GM12878 (cell line): ENCODE measurements at regions not wholly inside any gene's neighbourhood (a gene's known extent, or its start where the extent isn't known, plus 50 kb on each side); places are given as distances from the start of the nearest gene placed in this dataset.
A peak's percentile ranks its signal among the peaks of the same experiment; 100 is the strongest.

Source experiments
- ATAC-seq: fragments of 200-7000 bp; cut with Tn5 transposase; 3 replicates; pipeline ENCODE4 v1.9.1; 2020; ENCODE audit warnings: mild to moderate bottlenecking, moderate library complexity
- BruUV-seq: library from RNA; stranded (reverse); fragments of 400-500 nt; replicated peaks from 2 replicates; lab custom pipeline; 2021; lab: Mats Ljungman, UMichigan
- CTCF ChIA-PET: fragments of 300-600 bp; sonication (Branson Sonifier 250); formaldehyde crosslinking; extraction: SDS; loops from one replicate; lab custom pipeline; 2021; ENCODE audit warnings: inconsistent platforms; lab: Yijun Ruan, JAX
- POLR2A ChIA-PET: fragments of 350-600 bp; formaldehyde crosslinking; extraction: SDS; loops from one replicate; lab custom pipeline; 2021; ENCODE audit warnings: inconsistent platforms; lab: Charles Lee
- RAD21 ChIA-PET: fragments of 300-600 bp; sonication (Branson Sonifier 250); formaldehyde crosslinking; loops from one replicate; lab custom pipeline; 2023; ENCODE audit warnings: antibody characterized with exemption; ENCODE audit not compliant: unreplicated experiment; lab: Charles Lee
- SMC1A ChIA-PET: fragments of 300-600 bp; sonication (Branson Sonifier 250); formaldehyde crosslinking; loops from one replicate; lab custom pipeline; 2023; ENCODE audit not compliant: unreplicated experiment, uncharacterized antibody; lab: Charles Lee
- DNase-seq: peaks from one replicate; pipeline ENCODE4 v3.0.0-alpha.2; 2011; ENCODE audit warnings: low read depth, low spot score
- FAIRE-seq: peaks from 3 replicates; lab custom pipeline; 2011; peaks lifted over from hg19 to GRCh38; lab: Jason Lieb, UNC
- H2AFZ ChIP-seq: 2 replicates; pipeline ENCODE4 v1.6.0; 2011; ENCODE audit warnings: low read depth, low read length, control low read depth; ENCODE audit not compliant: control insufficient read depth
- H3K27ac ChIP-seq: 2 replicates; pipeline ENCODE4 v1.5.1; 2011; ENCODE audit warnings: control low read depth; ENCODE audit not compliant: control insufficient read depth, insufficient read depth
- H3K27me3 ChIP-seq, 2 experiments: replicated peaks in 1 of 2; 2 replicates each; pipeline versions ENCODE4 v1.6.0 to v1.6.1; 2011; ENCODE audit warnings: low read length in 1 of 2; ENCODE audit not compliant: control insufficient read depth in 2 of 2, insufficient read depth in 2 of 2
- H3K36me3 ChIP-seq, 2 experiments: 2 replicates each; pipeline ENCODE4 v1.5.1; 2011; ENCODE audit warnings: low read length in 1 of 2; ENCODE audit not compliant: control insufficient read depth in 2 of 2, insufficient read depth in 2 of 2
- H3K4me1 ChIP-seq: 2 replicates; pipeline ENCODE4 v1.6.1; 2011; ENCODE audit warnings: mild to moderate bottlenecking, low read length, moderate library complexity, mixed read lengths; ENCODE audit not compliant: control insufficient read depth, insufficient read depth
- H3K4me2 ChIP-seq: 2 replicates; pipeline ENCODE4 v1.6.0; 2011; ENCODE audit warnings: control low read depth; ENCODE audit not compliant: control insufficient read depth, insufficient read depth
- H3K4me3 ChIP-seq: fragments of 200-600 bp; sonication (generic); 2 replicates; pipeline ENCODE4 v1.5.1; 2016
- H3K79me2 ChIP-seq: 2 replicates; pipeline ENCODE4 v1.6.0; 2011; ENCODE audit warnings: low read length; ENCODE audit not compliant: control insufficient read depth, insufficient read depth
- H3K9ac ChIP-seq: 2 replicates; pipeline ENCODE4 v1.8.0; 2011; ENCODE audit warnings: low read length, control low read depth, mixed read lengths; ENCODE audit not compliant: control insufficient read depth, insufficient read depth
- H3K9me3 ChIP-seq: replicated peaks from 3 replicates; pipeline ENCODE4 v1.5.1; 2011; ENCODE audit warnings: mild to moderate bottlenecking, low read length; ENCODE audit not compliant: control insufficient read depth, insufficient read depth
- H4K20me1 ChIP-seq: 2 replicates; pipeline ENCODE4 v1.6.0; 2011; ENCODE audit not compliant: control insufficient read depth, insufficient read depth
- BMI1 ChIP-seq: fragments of 450-650 bp; IDR thresholded peaks from 2 replicates; pipeline ENCODE4 v1.6.1; 2016; ENCODE audit warnings: mild to moderate bottlenecking, moderate library complexity, borderline replicate concordance
- EGR1 ChIP-seq, 2 experiments: IDR thresholded peaks; 1 replicate in 1 of 2; 2 replicates in 1 of 2; pipeline ENCODE4 v1.6.1; 2011 to 2012; ENCODE audit warnings: low read depth in 2 of 2, low read length in 2 of 2, borderline replicate concordance in 1 of 2, mild to moderate bottlenecking in 1 of 2, moderate library complexity in 1 of 2
- POU2F2 ChIP-seq: IDR thresholded peaks from 3 replicates; pipeline ENCODE4 v1.6.1; 2011; ENCODE audit warnings: low read depth, mild to moderate bottlenecking, low read length, borderline replicate concordance
- SMC3 ChIP-seq: IDR thresholded peaks from 2 replicates; pipeline ENCODE4 v1.6.1; 2011; ENCODE audit warnings: low read length, improper control_type of control experiment, borderline replicate concordance
- SREBF1 ChIP-seq: IDR thresholded peaks from 2 replicates; pipeline ENCODE4 v1.6.1; 2012; ENCODE audit warnings: mild to moderate bottlenecking, low read length
- WGBS: methylation state at CpG from one replicate; pipeline ENCODE4 v1.1.6; 2016; ENCODE audit warnings: low lambda C conversion rate; ENCODE audit not compliant: insufficient replicate concordance, insufficient coverage; ENCODE audit errors: missing lambda C conversion rate; 5-methylcytosine and 5-hydroxymethylcytosine counted together
- in situ Hi-C: fragments of 300-500 bp; cut with MboI; formaldehyde crosslinking; loops from 9 replicates; pipeline ENCODE4 v1.14.3; 2018; ENCODE audit warnings: mixed read lengths
- intact Hi-C: fragments of 100-400 bp; cut with micrococcal nuclease; formaldehyde crosslinking; loops from one replicate; pipeline ENCODE4 v1.14.2; 2022; ENCODE audit not compliant: unreplicated experiment
- TF ChIP-seq, protein P1 (sequence below), 3 experiments: IDR thresholded peaks in 2 of 3; conservative IDR thresholded peaks in 1 of 3; 2 replicates each; pipeline ENCODE4 v1.5.1; 2011; ENCODE audit warnings: low read depth in 3 of 3, low read length in 3 of 3, mild to moderate bottlenecking in 3 of 3, control low read depth in 2 of 3, moderate library complexity in 2 of 3, inconsistent platforms in 1 of 3, mixed read lengths in 1 of 3; ENCODE audit not compliant: control insufficient read depth in 2 of 3, insufficient read depth in 1 of 3; ENCODE audit errors: extremely low read depth in 1 of 3
- TF ChIP-seq, protein P2 (sequence below): IDR thresholded peaks from 2 replicates; pipeline ENCODE4 v1.6.1; 2012; ENCODE audit warnings: low read depth, low read length, improper control_type of control experiment
- TF ChIP-seq, protein P3 (sequence below): fragments of 450-650 bp; IDR thresholded peaks from 2 replicates; pipeline ENCODE4 v1.6.1; 2016; ENCODE audit warnings: mild to moderate bottlenecking
- TF ChIP-seq, protein P4 (sequence below): fragments of 450-650 bp; formaldehyde crosslinking; IDR thresholded peaks from 2 replicates; pipeline ENCODE4 v1.5.0; 2022; ENCODE audit warnings: mild to moderate bottlenecking, missing genetic modification characterization

DNA sequence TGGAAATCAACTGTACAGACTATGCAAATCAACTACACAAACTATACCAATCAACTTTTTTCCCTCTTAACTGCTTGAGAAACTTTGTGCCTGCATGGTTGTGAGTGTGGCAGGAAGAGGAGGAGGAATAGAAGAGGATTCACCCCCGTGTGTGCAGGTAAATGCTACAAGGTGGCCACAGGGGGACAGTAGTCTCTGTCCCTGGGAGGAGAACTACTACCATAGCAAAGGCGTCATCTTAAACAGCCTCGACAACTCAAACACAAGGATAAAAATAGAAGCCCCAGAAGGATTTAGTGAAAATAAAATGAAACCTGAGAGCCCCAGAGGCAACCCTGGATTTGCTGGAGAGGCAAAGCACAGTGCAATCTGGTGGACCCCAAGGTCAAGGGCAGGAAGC, 199.5 kb upstream of the DYNLRB2 start:
- CTCF ChIA-PET: no interaction called here
- DNase-seq: no peak
- SMC1A ChIA-PET: no interaction called here
- WGBS: 15% methylated on average over 3 of the region's 3 CpGs
- no peaks in the 10 kb centered on the region for H4K20me1 ChIP-seq
- H3K27me3 ChIP-seq: no peaks in the 10 kb centered on the region
- H3K4me3 ChIP-seq: no peak overlapping the region
- FAIRE-seq: no peak
- H2AFZ ChIP-seq: no peak overlapping the region
- no peaks in the 10 kb centered on the region for H3K36me3 ChIP-seq
- H3K27ac ChIP-seq: no peak overlapping the region
- POLR2A ChIA-PET: no interaction called here
- no peak overlapping the region for H3K4me2 ChIP-seq
- intact Hi-C loops (no loop called here), in situ Hi-C loops (no loop called here)
- TF ChIP-seq, protein P1, sequence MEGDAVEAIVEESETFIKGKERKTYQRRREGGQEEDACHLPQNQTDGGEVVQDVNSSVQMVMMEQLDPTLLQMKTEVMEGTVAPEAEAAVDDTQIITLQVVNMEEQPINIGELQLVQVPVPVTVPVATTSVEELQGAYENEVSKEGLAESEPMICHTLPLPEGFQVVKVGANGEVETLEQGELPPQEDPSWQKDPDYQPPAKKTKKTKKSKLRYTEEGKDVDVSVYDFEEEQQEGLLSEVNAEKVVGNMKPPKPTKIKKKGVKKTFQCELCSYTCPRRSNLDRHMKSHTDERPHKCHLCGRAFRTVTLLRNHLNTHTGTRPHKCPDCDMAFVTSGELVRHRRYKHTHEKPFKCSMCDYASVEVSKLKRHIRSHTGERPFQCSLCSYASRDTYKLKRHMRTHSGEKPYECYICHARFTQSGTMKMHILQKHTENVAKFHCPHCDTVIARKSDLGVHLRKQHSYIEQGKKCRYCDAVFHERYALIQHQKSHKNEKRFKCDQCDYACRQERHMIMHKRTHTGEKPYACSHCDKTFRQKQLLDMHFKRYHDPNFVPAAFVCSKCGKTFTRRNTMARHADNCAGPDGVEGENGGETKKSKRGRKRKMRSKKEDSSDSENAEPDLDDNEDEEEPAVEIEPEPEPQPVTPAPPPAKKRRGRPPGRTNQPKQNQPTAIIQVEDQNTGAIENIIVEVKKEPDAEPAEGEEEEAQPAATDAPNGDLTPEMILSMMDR (IDR thresholded peaks at IDR 0.05 in 2 of 3, conservative IDR thresholded peaks at IDR 0.05 in 1 of 3; ENCODE audit: control insufficient read depth in 2 of 3, extremely low read depth in 1 of 3, insufficient read depth in 1 of 3, low read depth in 3 of 3, low read length in 3 of 3): peak in 1 of 3 experiments; percentile 11; a peak in 1 of 6 replicates
- peak; percentile 6; the same call in 1 of the 2 replicates for TF ChIP-seq SMC3
- no peak for TF ChIP-seq EGR1 (IDR thresholded peaks at IDR 0.05; ENCODE audit: borderline replicate concordance in 1 of 2, low read depth in 2 of 2, low read length in 2 of 2)
- BruUV-seq: no TSS peak
- no peaks in the 10 kb centered on the region for H3K9me3 ChIP-seq
- RAD21 ChIA-PET: no interaction called here
- H3K79me2 ChIP-seq: no peaks in the 10 kb centered on the region
- no peak overlapping the region for H3K9ac ChIP-seq
- no peak for ATAC-seq
- H3K4me1 ChIP-seq: no peaks in the 10 kb centered on the region

DNA sequence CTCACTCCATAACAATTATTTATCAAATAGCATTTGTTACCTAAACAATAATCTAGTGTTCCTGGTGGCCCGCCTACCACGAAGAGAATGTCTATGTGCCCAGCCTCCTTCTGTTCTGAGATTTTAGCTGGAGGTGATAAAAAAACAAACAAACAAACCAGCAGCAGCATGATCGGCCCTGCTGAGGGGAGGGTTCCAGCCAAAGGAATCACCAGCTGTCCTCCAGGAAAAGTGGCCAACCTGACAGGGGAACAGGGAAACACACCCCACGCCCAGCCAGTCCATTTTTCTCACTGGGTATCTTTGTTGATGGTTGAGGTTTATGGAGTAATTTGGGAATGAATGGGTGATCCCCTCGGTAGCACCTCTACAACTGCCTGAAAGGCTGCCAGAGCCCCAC, 203.0 kb upstream of the DYNLRB2 start:
- no peaks in the 10 kb centered on the region for H4K20me1 ChIP-seq
- in situ Hi-C loops: no loop called here
- no peak for ATAC-seq
- H3K9ac ChIP-seq: no peak overlapping the region
- H3K4me1 ChIP-seq: no peaks in the 10 kb centered on the region
- SMC1A ChIA-PET: no interaction called here
- intact Hi-C loops: no loop called here
- H3K27me3 ChIP-seq: no peaks in the 10 kb centered on the region; a peak in 1 of 4 replicates
- RAD21 ChIA-PET: no interaction called here
- H2AFZ ChIP-seq: no peak overlapping the region
- H3K4me3 ChIP-seq: no peak overlapping the region
- no TSS peak for BruUV-seq
- H3K9me3 ChIP-seq: no peaks in the 10 kb centered on the region
- no peak overlapping the region for H3K4me2 ChIP-seq
- POLR2A ChIA-PET: interaction anchor here (0.6 kb wide), 1 partner anchor 36 kb away, joined by 3 read pairs; no protein-coding TSS in a partner anchor
- CTCF ChIA-PET: no interaction called here
- DNase-seq: no peak
- FAIRE-seq: no peak
- no peaks in the 10 kb centered on the region for H3K79me2 ChIP-seq
- no peak overlapping the region for H3K27ac ChIP-seq
- no peaks in the 10 kb centered on the region for H3K36me3 ChIP-seq
- 10% methylated on average over 5 of the region's 5 CpGs for WGBS
- TF ChIP-seq, protein P2, sequence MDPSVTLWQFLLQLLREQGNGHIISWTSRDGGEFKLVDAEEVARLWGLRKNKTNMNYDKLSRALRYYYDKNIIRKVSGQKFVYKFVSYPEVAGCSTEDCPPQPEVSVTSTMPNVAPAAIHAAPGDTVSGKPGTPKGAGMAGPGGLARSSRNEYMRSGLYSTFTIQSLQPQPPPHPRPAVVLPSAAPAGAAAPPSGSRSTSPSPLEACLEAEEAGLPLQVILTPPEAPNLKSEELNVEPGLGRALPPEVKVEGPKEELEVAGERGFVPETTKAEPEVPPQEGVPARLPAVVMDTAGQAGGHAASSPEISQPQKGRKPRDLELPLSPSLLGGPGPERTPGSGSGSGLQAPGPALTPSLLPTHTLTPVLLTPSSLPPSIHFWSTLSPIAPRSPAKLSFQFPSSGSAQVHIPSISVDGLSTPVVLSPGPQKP: no peak
- TF ChIP-seq BMI1 (no peak), POU2F2 (no peak), SREBF1 (no peak)
- TF ChIP-seq, protein P3, sequence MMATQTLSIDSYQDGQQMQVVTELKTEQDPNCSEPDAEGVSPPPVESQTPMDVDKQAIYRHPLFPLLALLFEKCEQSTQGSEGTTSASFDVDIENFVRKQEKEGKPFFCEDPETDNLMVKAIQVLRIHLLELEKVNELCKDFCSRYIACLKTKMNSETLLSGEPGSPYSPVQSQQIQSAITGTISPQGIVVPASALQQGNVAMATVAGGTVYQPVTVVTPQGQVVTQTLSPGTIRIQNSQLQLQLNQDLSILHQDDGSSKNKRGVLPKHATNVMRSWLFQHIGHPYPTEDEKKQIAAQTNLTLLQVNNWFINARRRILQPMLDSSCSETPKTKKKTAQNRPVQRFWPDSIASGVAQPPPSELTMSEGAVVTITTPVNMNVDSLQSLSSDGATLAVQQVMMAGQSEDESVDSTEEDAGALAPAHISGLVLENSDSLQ: no peak
- TF ChIP-seq, protein P4, sequence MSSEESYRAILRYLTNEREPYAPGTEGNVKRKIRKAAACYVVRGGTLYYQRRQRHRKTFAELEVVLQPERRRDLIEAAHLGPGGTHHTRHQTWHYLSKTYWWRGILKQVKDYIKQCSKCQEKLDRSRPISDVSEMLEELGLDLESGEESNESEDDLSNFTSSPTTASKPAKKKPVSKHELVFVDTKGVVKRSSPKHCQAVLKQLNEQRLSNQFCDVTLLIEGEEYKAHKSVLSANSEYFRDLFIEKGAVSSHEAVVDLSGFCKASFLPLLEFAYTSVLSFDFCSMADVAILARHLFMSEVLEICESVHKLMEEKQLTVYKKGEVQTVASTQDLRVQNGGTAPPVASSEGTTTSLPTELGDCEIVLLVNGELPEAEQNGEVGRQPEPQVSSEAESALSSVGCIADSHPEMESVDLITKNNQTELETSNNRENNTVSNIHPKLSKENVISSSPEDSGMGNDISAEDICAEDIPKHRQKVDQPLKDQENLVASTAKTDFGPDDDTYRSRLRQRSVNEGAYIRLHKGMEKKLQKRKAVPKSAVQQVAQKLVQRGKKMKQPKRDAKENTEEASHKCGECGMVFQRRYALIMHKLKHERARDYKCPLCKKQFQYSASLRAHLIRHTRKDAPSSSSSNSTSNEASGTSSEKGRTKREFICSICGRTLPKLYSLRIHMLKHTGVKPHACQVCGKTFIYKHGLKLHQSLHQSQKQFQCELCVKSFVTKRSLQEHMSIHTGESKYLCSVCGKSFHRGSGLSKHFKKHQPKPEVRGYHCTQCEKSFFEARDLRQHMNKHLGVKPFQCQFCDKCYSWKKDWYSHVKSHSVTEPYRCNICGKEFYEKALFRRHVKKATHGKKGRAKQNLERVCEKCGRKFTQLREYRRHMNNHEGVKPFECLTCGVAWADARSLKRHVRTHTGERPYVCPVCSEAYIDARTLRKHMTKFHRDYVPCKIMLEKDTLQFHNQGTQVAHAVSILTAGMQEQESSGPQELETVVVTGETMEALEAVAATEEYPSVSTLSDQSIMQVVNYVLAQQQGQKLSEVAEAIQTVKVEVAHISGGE (CRISPR knock-in tag): no peak
